ENCODE measurements at regions not wholly inside any gene's neighbourhood (a gene's known extent, or its start where the extent isn't known, plus 50 kb on each side); places are given as distances from the start of the nearest gene placed in this dataset.
"Not testable (repeated sequence)": the region's sequence is repeated elsewhere in the genome, so short reads cannot be mapped to it uniquely, and the experiment has no call there.

DNA sequence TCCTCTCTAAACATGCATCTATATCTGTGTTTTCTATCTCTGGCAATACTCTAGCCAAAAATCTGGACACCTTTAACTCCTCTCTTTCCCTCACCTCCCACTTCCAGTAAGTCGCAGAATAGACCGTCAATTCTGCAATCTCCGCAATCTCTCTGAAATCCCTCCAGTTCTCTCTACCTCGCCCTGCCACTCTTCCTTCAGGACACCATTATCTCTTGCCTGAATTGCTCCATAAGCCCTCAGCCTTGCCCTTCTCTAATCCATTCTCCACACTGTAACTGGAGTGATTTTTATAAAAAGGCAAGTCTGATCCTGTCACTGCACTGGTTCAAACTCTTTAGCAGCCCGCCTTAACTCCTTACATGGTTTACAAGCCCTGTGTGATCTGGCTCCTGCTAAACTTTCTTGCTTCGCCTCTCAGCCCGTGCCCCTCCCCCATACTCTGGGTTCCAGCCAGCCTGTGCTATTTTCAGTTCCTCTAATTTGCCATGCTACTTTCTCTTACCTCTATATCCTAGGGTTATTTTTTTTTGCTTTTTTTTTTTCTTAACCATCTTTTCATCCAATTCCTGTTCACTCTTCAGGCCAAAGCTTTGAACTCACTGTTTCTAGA, 73.0 kb upstream of the ARL17B start:
- FAIRE-seq; H3K27me3 ChIP-seq (ENCODE audit: control insufficient read depth in 2 of 2, insufficient read depth in 2 of 2, low read length in 2 of 2); ATAC-seq; POLR2A ChIA-PET; H2AFZ ChIP-seq (ENCODE audit: low read depth, low read length); intact Hi-C loops (cut with micrococcal nuclease); H3K4me3 ChIP-seq; H3K9ac ChIP-seq (ENCODE audit: insufficient read depth in 1 of 2, low read depth in 2 of 2, low read length in 2 of 2); BruUV-seq (replicated peaks); H3K4me1 ChIP-seq (replicated peaks in 1 of 2; ENCODE audit: control insufficient read depth in 2 of 2, insufficient read depth in 2 of 2, low read length in 2 of 2); H4K20me1 ChIP-seq (replicated peaks; ENCODE audit: control insufficient read depth, insufficient read depth, low read length); DNase-seq (ENCODE audit: extremely low read depth in 1 of 4, low spot score in 3 of 4); H3K79me2 ChIP-seq (ENCODE audit: control insufficient read depth, insufficient read depth, low read length); H3K9me1 ChIP-seq (ENCODE audit: control insufficient read depth, insufficient read depth, low read length); H3K27ac ChIP-seq (ENCODE audit: extremely low read depth, low read depth, low read length); H3K4me2 ChIP-seq (ENCODE audit: insufficient read depth, low read length); H3K36me3 ChIP-seq (ENCODE audit: control insufficient read depth, insufficient read depth, low read length); CTCF ChIA-PET (ENCODE audit: low intra/inter-chr PET ratio); H3K9me3 ChIP-seq (replicated peaks; ENCODE audit: control insufficient read depth, insufficient read depth, low read depth, low read length): not testable (repeated sequence)
- no CpG with 5 or more reads among the region's 7 CpGs for WGBS (ENCODE audit: insufficient coverage, low coverage, missing lambda C conversion rate)
- in situ Hi-C loops (cut with MboI): loop anchor here (25.0 kb wide), 1 partner anchor 328 kb away; no protein-coding TSS in a partner anchor

GRCh38 chr17:46430300-46430699, 68.7 kb upstream of the ARL17B start:
- H3K79me2 ChIP-seq (ENCODE audit: control insufficient read depth, insufficient read depth, low read length); H3K36me3 ChIP-seq (ENCODE audit: control insufficient read depth, insufficient read depth, low read length); ATAC-seq; H3K27ac ChIP-seq (ENCODE audit: extremely low read depth, low read depth, low read length); H2AFZ ChIP-seq (ENCODE audit: low read depth, low read length); H3K4me2 ChIP-seq (ENCODE audit: insufficient read depth, low read length); FAIRE-seq; H3K9me3 ChIP-seq (replicated peaks; ENCODE audit: control insufficient read depth, insufficient read depth, low read depth, low read length); H3K4me1 ChIP-seq (replicated peaks in 1 of 2; ENCODE audit: control insufficient read depth in 2 of 2, insufficient read depth in 2 of 2, low read length in 2 of 2); H3K9ac ChIP-seq (ENCODE audit: insufficient read depth in 1 of 2, low read depth in 2 of 2, low read length in 2 of 2); CTCF ChIA-PET (ENCODE audit: low intra/inter-chr PET ratio); BruUV-seq (replicated peaks); H3K9me1 ChIP-seq (ENCODE audit: control insufficient read depth, insufficient read depth, low read length); DNase-seq (ENCODE audit: extremely low read depth in 1 of 4, low spot score in 3 of 4); H4K20me1 ChIP-seq (replicated peaks; ENCODE audit: control insufficient read depth, insufficient read depth, low read length); POLR2A ChIA-PET; H3K27me3 ChIP-seq (ENCODE audit: control insufficient read depth in 2 of 2, insufficient read depth in 2 of 2, low read length in 2 of 2); H3K4me3 ChIP-seq; intact Hi-C loops (cut with micrococcal nuclease): not testable (repeated sequence)
- in situ Hi-C loops (cut with MboI): loop anchor here (25.0 kb wide), 1 partner anchor 332 kb away; no protein-coding TSS in a partner anchor
- WGBS (ENCODE audit: insufficient coverage, low coverage, missing lambda C conversion rate): no CpG with 5 or more reads among the region's 2 CpGs

DNA sequence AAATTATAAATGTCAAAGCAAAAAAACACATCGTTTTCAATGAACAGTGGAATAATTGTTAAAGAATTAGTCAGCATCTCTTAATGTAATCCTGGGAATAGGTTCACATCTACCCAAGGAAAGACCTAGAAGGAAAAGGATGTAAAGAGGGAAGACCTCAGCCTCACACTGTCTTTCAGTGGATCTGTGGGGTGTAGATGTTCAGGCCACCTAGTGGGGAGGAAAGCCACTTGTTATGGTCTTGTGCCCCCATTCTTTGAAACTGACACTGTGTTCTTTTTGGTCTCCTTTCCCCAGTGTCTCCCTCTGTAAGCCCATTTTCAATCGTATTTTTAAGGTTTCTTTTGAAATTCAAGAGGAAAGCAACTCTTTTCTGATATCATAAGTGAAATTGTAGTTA, 68.1 kb upstream of the ARL17B start:
- FAIRE-seq: peak; percentile 71
- POLR2A ChIA-PET: not testable (repeated sequence)

GRCh38 chr17:46424187-46424884, 62.8 kb upstream of the ARL17B start:
- H3K27ac ChIP-seq (ENCODE audit: extremely low read depth, low read depth, low read length); CTCF ChIA-PET (ENCODE audit: low intra/inter-chr PET ratio); ATAC-seq; H3K4me3 ChIP-seq; H3K4me1 ChIP-seq (replicated peaks in 1 of 2; ENCODE audit: control insufficient read depth in 2 of 2, insufficient read depth in 2 of 2, low read length in 2 of 2); H3K27me3 ChIP-seq (ENCODE audit: control insufficient read depth in 2 of 2, insufficient read depth in 2 of 2, low read length in 2 of 2); H2AFZ ChIP-seq (ENCODE audit: low read depth, low read length); intact Hi-C loops (cut with micrococcal nuclease); BruUV-seq (replicated peaks); H3K4me2 ChIP-seq (ENCODE audit: insufficient read depth, low read length); H3K36me3 ChIP-seq (ENCODE audit: control insufficient read depth, insufficient read depth, low read length); H4K20me1 ChIP-seq (replicated peaks; ENCODE audit: control insufficient read depth, insufficient read depth, low read length); H3K79me2 ChIP-seq (ENCODE audit: control insufficient read depth, insufficient read depth, low read length); POLR2A ChIA-PET; DNase-seq (ENCODE audit: extremely low read depth in 1 of 4, low spot score in 3 of 4); H3K9ac ChIP-seq (ENCODE audit: insufficient read depth in 1 of 2, low read depth in 2 of 2, low read length in 2 of 2); H3K9me1 ChIP-seq (ENCODE audit: control insufficient read depth, insufficient read depth, low read length); H3K9me3 ChIP-seq (replicated peaks; ENCODE audit: control insufficient read depth, insufficient read depth, low read depth, low read length): not testable (repeated sequence)
- peak; percentile 87 for FAIRE-seq
- WGBS (ENCODE audit: insufficient coverage, low coverage, missing lambda C conversion rate): no CpG with 5 or more reads among the region's 2 CpGs
- in situ Hi-C loops (cut with MboI): loop anchor here (10.0 kb wide), 1 partner anchor 410 kb away; no protein-coding TSS in a partner anchor

More for the DNA sequence above, 68.1 kb upstream of the ARL17B start:
- ATAC-seq: peak; percentile 68; the same call in 2 of the 3 replicates
- H3K4me1 ChIP-seq (replicated peaks in 1 of 2; ENCODE audit: control insufficient read depth in 2 of 2, insufficient read depth in 2 of 2, low read length in 2 of 2); H3K9me1 ChIP-seq (ENCODE audit: control insufficient read depth, insufficient read depth, low read length); BruUV-seq (replicated peaks); H4K20me1 ChIP-seq (replicated peaks; ENCODE audit: control insufficient read depth, insufficient read depth, low read length); H3K9ac ChIP-seq (ENCODE audit: insufficient read depth in 1 of 2, low read depth in 2 of 2, low read length in 2 of 2); H3K36me3 ChIP-seq (ENCODE audit: control insufficient read depth, insufficient read depth, low read length); DNase-seq (ENCODE audit: extremely low read depth in 1 of 4, low spot score in 3 of 4); H3K27me3 ChIP-seq (ENCODE audit: control insufficient read depth in 2 of 2, insufficient read depth in 2 of 2, low read length in 2 of 2); H2AFZ ChIP-seq (ENCODE audit: low read depth, low read length); H3K4me2 ChIP-seq (ENCODE audit: insufficient read depth, low read length); CTCF ChIA-PET (ENCODE audit: low intra/inter-chr PET ratio); H3K27ac ChIP-seq (ENCODE audit: extremely low read depth, low read depth, low read length); intact Hi-C loops (cut with micrococcal nuclease); H3K4me3 ChIP-seq; H3K9me3 ChIP-seq (replicated peaks; ENCODE audit: control insufficient read depth, insufficient read depth, low read depth, low read length); H3K79me2 ChIP-seq (ENCODE audit: control insufficient read depth, insufficient read depth, low read length): not testable (repeated sequence)
- no CpG with 5 or more reads among the region's 2 CpGs for WGBS (ENCODE audit: insufficient coverage, low coverage, missing lambda C conversion rate)
- in situ Hi-C loops (cut with MboI): loop anchor here (10.0 to 25.0 kb wide), 2 partner anchors 333 to 405 kb away; no protein-coding TSS in a partner anchor
